Parathyroid adenoma (tissue), 2 donors: ENCODE measurements at regions not wholly inside any gene's neighbourhood (a gene's known extent, or its start where the extent isn't known, plus 50 kb on each side); places are given as distances from the start of the nearest gene placed in this dataset.

ENCODE experiments used
- H2AFZ ChIP-seq: fragments of 300-600 bp; sonication (generic); one replicate; pipeline ENCODE4 v1.7.0; 2017; ENCODE audit warnings: antibody characterized with exemption, mild to moderate bottlenecking
- H3K27ac ChIP-seq: fragments of 300-600 bp; sonication (generic); one replicate; pipeline ENCODE4 v1.7.0; 2017
- H3K27me3 ChIP-seq: fragments of 300-600 bp; sonication (generic); one replicate; pipeline ENCODE4 v1.7.0; 2017; ENCODE audit warnings: low read length; ENCODE audit not compliant: control insufficient read depth, insufficient read depth
- H3K36me3 ChIP-seq: fragments of 300-600 bp; sonication (generic); one replicate; pipeline ENCODE4 v1.7.0; 2017; ENCODE audit warnings: low read length; ENCODE audit not compliant: control insufficient read depth, insufficient read depth
- H3K4me1 ChIP-seq: fragments of 300-600 bp; sonication (generic); one replicate; pipeline ENCODE4 v1.7.0; 2017; ENCODE audit warnings: control low read depth
- H3K4me2 ChIP-seq: fragments of 300-600 bp; sonication (generic); one replicate; pipeline ENCODE4 v1.7.0; 2017; ENCODE audit warnings: low read length
- H3K4me3 ChIP-seq: fragments of 300-600 bp; sonication (generic); one replicate; pipeline ENCODE4 v1.7.0; 2017; ENCODE audit warnings: low read depth, low read length
- H3K79me2 ChIP-seq: fragments of 300-600 bp; sonication (generic); one replicate; pipeline ENCODE4 v1.7.0; 2017; ENCODE audit warnings: control low read depth
- H3K9ac ChIP-seq: fragments of 300-600 bp; sonication (generic); one replicate; pipeline ENCODE4 v1.7.0; 2017; ENCODE audit warnings: mild to moderate bottlenecking
- H3K9me3 ChIP-seq: fragments of 300-600 bp; sonication (generic); one replicate; pipeline ENCODE4 v1.7.0; 2017; ENCODE audit warnings: low read length; ENCODE audit not compliant: control insufficient read depth
- CTCF ChIP-seq: fragments of 300-600 bp; sonication (generic); IDR thresholded peaks from one replicate; pipeline ENCODE4 v1.7.0; 2017; ENCODE audit warnings: antibody characterized with exemption, mild to moderate bottlenecking
- donor health status: primary hyperparathyroidism.

- TF ChIP-seq CTCF: no peak
- Histone ChIP-seq H3K9me3 (no peaks in the 10 kb centered on the region), H3K27ac (no peak overlapping the region), H3K9ac (no peak overlapping the region), H3K4me3 (no peak overlapping the region), H2AFZ (no peak overlapping the region), H3K36me3 (no peaks in the 10 kb centered on the region), H3K79me2 (no peaks in the 10 kb centered on the region), H3K4me2 (no peak overlapping the region), H3K4me1 (no peaks in the 10 kb centered on the region), H3K27me3 (no peaks in the 10 kb centered on the region)
Observed at GRCh38 chr5:67647772-67648171, 451.2 kb upstream of the CD180 start.

- Histone ChIP-seq H3K9ac (no peak overlapping the region), H2AFZ (no peak overlapping the region), H3K4me1 (no peaks in the 10 kb centered on the region), H3K27ac (no peak overlapping the region), H3K27me3 (no peaks in the 10 kb centered on the region), H3K9me3 (no peaks in the 10 kb centered on the region), H3K79me2 (no peaks in the 10 kb centered on the region), H3K4me2 (no peak overlapping the region), H3K4me3 (no peak overlapping the region), H3K36me3 (no peaks in the 10 kb centered on the region)
- no peak for TF ChIP-seq CTCF
Observed at GRCh38 chr5:67644221-67644920, 447.8 kb upstream of the CD180 start.

GRCh38 chr5:67643536-67643935 is 446.9 kb upstream of the CD180 start:
- Histone ChIP-seq H3K27ac (no peak overlapping the region), H3K79me2 (no peaks in the 10 kb centered on the region)

GRCh38 chr5:67639976-67640375 is 443.4 kb upstream of the CD180 start:
- H3K36me3 ChIP-seq: no peaks in the 10 kb centered on the region
- H3K4me3 ChIP-seq: no peak overlapping the region
- H3K4me2 ChIP-seq: no peak overlapping the region
- no peak overlapping the region for H3K27ac ChIP-seq
- no peak overlapping the region for H2AFZ ChIP-seq
- H3K79me2 ChIP-seq: no peaks in the 10 kb centered on the region
- no peak overlapping the region for H3K9ac ChIP-seq
- no peaks in the 10 kb centered on the region for H3K27me3 ChIP-seq
- no peaks in the 10 kb centered on the region for H3K4me1 ChIP-seq
- no peak for TF ChIP-seq CTCF
- no peaks in the 10 kb centered on the region for H3K9me3 ChIP-seq

More at GRCh38 chr5:67643536-67643935, 446.9 kb upstream of the CD180 start:
- Histone ChIP-seq H3K9me3 (no peaks in the 10 kb centered on the region), H3K4me2 (no peak overlapping the region), H3K27me3 (no peaks in the 10 kb centered on the region), H3K4me1 (no peaks in the 10 kb centered on the region), H3K9ac (no peak overlapping the region), H3K36me3 (no peaks in the 10 kb centered on the region), H2AFZ (no peak overlapping the region), H3K4me3 (no peak overlapping the region)
- TF ChIP-seq CTCF: no peak

- Histone ChIP-seq H3K9ac (no peak overlapping the region), H3K27ac (no peak overlapping the region), H3K4me2 (no peak overlapping the region), H3K36me3 (no peaks in the 10 kb centered on the region), H3K9me3 (no peaks in the 10 kb centered on the region), H3K4me1 (no peaks in the 10 kb centered on the region), H2AFZ (no peak overlapping the region), H3K4me3 (no peak overlapping the region), H3K79me2 (no peaks in the 10 kb centered on the region), H3K27me3 (no peaks in the 10 kb centered on the region)
- TF ChIP-seq CTCF: no peak
Observed at GRCh38 chr5:67639313-67639712, 442.7 kb upstream of the CD180 start.
